HTR-8/SVneo (cell line): ENCODE measurements at regions not wholly inside any gene's neighbourhood (a gene's known extent, or its start where the extent isn't known, plus 50 kb on each side); places are given as distances from the start of the nearest gene placed in this dataset.

ENCODE experiments used
- DNase-seq: peaks from one replicate; pipeline ENCODE4 v3.0.0; 2011; ENCODE audit warnings: low spot score, mixed read lengths; ENCODE audit not compliant: insufficient read length
- FAIRE-seq: peaks from 2 replicates; lab custom pipeline; 2011; peaks lifted over from hg19 to GRCh38; lab: Jason Lieb, UNC

DNA sequence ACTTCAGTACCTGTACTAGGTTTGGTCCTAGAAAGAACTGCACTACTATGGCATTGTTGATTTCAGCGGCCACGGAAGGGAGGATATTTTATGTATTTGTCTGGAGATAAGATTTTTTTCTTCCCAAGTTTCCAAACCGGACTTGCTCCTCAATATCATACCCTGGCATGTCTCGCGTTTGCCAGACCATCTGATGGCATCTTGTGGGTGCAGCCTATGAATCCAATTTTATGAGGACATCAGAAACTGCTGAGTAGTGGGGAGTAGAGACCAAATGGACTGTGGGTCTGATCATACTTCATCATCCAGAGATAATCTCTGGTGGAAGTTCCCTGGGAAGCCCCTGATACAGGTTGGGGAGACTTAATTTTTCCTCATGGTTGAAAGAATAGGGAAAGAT is 716.1 kb upstream of the WWC1 start:
- DNase-seq (no peak), FAIRE-seq (no peak)

DNA sequence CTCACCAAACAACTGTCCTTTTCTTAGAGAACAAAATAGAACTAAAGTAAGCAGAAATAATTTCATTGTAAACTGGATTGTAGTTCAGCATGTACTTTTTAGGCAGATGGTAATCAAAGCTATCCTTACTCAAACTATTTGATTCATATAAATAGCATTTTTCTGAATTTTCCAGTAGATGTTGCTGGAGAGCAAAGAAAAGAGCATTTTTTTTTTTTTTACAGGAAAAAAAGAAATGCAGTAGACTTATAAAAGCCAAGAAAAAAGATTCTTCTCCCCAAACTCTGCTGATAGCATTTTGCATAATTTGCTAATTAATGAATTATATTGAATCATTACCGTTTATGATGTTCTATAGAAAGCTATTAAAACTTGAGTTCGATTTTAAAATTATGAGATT is 715.3 kb upstream of the WWC1 start:
- no peak for FAIRE-seq
- DNase-seq, result no peak

DNA sequence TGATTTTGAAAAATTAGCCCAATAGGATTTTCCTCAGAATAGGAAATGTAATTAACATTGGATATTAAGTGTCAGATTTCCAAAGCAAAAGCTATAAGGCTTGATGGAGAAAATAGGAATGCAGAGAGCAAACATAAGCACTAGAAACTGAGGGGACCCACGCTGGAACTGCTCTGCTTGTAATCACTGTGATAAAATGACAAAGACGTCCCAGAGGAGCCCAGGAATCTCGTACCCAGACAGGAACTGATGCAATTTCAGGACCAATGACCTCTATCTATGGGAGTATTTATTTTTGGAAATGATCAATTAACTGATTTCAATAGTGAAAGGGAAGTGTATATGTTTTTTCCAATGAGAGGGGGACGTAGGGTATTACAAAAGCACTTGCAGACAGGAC is 714.5 kb upstream of the WWC1 start:
- no peak for FAIRE-seq
- no peak for DNase-seq

DNA sequence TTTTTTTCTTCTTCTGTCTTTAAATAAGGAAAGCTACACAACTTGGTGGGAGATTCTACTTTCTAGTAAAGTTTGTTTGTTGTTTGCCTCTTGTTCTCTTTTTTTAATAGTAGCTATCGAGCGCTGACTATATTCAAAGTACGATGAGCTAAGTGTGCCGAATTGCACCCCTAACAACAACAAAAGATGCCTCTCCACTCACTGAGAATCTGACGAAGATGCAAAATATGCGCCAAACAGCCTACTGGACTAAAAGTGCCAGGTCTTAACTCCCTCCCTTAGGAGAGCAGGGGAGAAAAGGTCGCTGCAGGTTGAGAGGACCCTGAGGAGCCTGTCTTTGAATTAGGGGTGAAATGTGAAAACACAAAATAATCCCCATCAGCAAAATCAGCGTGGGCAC is 713.8 kb upstream of the WWC1 start:
- DNase-seq, result no peak
- no peak for FAIRE-seq

DNA sequence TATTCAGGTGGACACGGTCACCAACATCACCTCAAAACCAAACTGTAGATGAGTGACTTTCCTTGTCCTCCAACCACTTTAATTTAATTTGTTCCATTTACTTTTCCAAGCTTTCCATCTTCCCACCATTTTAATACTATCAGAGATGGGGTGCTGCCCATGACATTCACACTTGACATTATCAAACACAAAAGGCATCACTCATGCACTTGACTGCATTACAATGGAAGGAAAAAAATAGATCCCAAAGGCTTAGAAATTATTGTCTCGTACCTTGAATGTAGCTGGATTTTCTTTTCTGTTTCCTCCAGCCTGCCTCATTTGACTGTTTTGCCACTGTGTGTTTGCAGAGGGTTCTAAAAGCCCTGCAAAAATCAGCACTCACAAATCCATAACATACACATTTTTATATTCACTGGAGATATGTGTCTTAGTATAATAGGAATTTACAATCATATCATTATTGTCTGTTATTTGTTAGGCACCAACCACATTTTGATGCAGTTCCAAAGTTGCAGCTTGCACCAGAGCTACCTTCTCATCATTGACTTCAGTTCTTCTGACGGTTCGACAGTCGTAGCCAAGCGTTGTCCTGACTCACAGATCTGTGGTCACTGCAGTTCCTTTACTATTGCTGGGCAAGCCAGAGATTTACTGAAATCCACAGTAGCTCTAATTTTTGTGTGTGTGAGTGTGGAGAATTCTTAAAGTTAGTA is 712.3 kb upstream of the WWC1 start:
- no peak for FAIRE-seq

DNA sequence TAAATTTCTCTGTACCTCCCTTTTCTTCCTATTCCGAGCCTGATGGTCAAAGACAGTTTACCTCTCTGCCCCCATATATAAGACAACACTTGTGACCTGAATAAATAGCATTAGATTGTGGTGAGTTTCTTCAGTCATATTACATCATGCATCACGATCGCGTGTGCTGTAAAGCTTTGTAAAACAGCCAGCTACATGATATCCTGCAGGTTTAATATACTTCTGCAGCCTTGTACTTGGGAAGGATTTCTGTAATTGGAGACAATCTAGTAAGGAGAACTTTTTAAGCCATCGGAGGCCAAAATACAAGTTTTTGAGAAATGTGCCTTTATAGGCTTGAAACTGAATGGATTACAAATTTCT is 711.8 kb upstream of the WWC1 start:
- no peak for DNase-seq
- no peak for FAIRE-seq

More for the DNA sequence above, 712.3 kb upstream of the WWC1 start:
- no peak for DNase-seq

DNA sequence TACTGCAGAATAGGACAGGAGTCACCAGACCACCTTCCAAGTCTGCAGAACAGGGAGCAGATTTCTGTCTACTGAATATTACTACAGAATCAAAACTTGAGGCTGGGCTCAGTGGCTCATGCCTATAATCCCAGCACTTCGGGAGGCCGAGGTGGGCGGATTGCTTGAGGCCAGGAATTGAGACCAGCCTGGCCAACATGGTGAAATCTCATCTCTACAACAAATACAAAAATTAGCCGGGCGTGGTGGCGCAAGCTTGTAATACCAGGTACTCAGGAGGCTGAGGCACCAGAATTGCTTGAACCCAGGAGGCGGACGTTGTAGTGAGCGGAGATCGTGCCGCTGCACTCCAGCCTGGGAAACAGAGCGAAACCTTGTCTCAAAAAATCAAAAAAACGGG is 710.8 kb upstream of the WWC1 start:
- no peak for FAIRE-seq
- no peak for DNase-seq

DNA sequence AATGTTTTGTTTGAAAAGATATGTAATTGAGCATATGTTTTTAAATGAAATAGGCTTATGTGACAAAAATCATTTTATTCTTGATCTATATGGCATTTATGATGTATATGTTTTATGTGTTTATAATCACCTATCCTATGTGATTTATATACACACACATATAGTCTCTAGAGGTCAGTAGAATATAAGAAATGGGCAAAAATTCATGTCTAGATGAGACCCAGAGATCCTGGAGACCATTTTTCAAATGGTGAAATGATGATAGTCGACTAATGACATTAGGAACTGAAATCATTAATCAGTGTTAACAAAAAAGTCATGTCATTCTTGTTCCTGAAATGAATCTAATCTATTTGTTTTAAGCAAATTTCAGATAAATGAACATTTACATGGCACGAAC is 709.2 kb upstream of the WWC1 start:
- FAIRE-seq (no peak), DNase-seq (peak; percentile 39)

DNA sequence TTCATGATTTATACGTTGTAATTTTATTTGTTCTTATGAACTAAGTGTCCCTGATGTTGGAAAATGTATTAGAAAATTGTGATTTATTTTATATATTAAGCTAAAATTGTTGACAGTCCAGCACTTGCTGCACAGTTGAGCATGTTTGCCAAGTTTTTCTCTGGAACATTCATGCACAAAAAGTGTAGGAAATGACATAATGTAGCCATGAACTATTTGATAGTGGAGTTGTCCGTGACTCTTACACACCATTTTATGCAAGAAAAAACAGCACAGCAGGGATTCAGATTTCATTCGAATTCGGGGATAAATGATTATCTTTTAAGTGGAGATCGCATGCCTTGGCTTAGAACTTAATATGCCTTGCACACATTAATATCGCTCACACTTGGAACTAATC is 708.6 kb upstream of the WWC1 start:
- DNase-seq (no peak), FAIRE-seq (peak; percentile 42)

DNA sequence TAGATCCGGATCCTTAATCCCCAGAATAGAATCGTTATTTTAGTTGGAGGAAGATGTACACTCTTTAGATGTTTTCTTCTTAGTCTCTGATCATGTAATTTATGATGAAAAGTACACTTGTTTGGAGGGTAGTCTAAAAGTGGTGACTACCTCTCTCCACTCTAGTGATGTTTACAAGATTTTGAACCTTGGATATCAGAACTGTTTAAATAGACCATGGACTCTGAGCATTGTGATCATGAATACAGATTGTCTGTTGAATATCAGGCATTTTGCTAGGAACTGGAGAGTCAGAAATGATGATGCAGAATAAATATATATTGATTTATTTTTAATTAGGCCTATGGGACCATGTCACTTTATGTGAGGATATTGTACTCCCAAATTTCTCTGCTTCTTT is 706.3 kb upstream of the WWC1 start:
- FAIRE-seq (no peak), DNase-seq (no peak)

DNA sequence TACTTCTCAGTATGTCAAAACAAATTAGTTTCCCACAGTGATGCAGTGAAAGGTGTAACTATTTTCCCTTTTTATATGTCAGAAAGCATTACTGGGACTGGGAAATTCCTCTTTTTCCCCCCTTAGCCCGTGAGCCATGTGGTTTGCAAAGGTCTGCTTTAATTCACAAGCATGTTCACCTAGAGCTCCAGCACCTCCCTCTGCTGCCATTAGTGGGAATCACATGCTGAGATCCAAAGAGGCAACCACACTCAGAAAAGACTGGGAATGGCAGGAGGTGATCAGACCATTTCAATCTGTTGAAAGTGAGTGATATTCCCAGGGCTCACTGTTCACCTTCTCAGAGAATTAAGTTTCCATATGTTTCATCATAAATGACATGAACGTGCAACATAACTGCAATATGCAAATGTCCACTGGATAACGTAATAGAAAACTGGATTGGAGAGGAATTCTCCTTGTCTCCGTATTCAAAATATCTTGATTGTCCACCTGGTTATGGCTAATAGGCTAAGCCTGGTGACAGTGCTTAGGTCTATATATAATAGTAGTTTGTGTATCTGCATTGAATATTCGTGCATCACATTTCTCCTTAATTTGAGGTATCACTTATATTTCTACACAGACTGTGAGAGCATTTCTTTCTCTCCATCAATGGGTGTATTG is 703.5 kb upstream of the WWC1 start:
- DNase-seq (peak; percentile 47), FAIRE-seq (no peak)

DNA sequence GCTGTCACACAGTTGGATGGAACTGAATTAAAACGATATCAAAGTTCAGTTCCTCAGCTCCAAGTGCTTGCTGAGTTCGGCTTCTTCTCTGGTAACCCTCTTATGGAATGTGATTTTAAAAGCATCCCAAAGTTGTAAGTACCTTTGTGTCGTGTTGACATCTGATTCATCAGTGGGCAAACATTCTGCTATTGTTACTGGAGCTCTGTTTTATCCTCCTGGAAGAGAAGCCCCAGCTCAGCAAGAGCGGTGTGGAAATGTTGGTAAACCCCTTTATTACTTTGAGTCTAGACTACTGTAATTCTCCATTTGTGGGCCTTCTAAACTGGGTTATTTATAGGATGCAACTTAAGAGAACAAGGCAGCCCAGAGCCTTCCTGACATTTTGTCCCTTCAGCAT is 699.3 kb upstream of the WWC1 start:
- DNase-seq (no peak), FAIRE-seq (no peak)

DNA sequence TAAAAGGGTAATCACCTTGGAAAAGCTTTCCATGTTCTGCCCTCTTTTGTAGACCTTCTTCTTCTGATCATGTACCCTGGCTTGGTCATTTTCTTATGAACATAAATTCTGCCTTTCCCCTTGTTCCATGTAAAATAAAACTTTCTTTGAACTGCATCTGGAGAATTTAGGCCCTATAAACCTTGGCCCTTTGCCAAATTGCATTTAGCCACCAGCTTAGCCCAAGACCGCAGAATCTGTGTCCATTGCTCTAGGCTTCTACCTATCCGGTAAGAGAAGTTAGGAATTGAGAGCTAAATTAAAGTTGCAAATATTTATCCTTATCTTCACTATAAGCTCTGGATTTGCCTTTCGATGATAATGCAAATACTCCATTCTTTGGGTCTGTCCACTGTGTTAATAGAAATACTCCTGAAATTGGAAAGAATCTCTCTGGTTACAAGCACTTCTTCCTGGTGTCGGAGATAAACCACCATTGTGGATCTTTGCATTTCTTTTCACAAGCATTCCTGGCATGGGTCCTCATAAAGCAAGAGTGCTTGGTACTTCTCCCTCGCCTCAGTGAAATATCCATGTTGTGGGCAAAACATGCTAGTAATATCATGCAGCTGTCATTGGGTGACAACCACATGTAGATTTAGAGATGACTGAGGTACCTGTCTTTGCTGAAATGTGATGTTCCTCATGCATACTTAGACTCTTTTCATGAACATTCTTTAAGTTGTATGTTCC is 698.0 kb upstream of the WWC1 start:
- FAIRE-seq (no peak), DNase-seq (no peak)

DNA sequence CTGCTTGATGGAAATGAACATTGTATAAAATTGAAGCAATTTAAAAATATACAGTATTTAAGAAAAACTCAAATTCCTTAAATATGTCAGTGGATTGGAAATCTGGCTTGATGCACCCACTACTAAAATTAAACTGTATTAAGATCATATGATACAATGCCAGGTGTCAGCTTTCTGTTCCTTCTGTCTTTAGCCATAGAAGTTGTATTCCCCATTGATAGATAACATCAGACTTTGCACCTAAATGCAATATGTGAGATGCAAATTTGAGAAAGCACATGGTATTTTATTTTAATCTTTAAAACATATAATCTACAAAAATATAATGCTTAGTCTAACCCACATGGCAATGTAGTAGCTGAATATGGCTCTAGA is 697.4 kb upstream of the WWC1 start:
- DNase-seq, result no peak

DNA sequence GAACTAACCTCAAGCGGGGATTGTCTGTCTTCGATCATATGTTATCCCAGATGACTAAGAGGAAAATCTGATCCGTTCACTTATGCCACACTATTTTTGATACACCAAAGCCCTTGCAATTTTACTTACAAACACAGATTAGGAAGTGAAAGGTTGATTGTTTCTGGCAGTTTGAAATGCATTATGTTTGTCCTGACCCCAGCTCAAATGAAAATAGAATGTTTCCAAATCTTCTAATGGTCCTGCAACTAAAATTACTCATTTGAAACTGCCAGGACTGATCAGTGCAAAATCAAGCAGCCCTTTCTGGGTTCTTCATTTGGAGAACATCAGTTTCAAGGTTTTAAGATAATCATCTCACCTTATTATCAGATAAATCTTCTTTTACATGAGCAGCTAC is 696.7 kb upstream of the WWC1 start:
- no peak for FAIRE-seq

More for the DNA sequence above, 697.4 kb upstream of the WWC1 start:
- FAIRE-seq, result no peak

DNA sequence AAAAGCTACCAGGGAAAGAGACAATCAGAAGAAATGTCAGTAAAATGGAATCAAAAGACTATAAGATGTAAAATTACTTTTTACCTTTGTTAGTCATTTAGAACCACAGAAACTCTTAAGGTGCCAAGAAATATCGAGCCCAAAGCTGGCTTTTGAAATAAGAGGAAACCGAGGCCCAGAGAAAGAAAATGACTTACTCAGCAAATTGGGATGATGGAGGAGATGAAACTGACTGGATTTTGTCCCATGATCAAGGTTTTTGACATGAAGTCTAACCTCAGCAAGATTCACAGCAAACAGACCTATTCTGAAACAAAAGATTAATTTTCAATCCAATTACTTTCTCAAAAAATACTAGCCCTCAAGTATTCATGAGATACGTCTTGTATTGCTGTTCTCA is 696.2 kb upstream of the WWC1 start:
- no peak for DNase-seq
- FAIRE-seq, result no peak

More for the DNA sequence above, 696.7 kb upstream of the WWC1 start:
- no peak for DNase-seq

DNA sequence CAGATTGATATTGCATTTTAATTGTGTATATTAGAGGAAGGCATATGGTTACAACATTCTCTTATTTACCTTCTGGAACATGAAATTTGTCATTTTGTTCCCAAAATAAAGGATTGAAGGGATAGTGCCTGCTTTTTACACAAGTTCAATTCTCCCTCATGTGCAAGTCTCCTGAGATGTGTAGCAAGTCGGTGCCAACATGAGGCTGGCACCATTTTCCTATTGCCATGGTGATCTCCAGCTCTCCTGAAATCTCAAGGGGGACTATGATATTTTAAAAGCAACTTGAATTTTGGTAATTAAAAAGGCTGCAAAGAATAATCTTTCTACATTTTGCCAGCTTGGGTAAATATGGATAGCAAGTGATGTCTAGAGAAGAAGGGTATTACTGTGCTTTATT is 693.3 kb upstream of the WWC1 start:
- no peak for FAIRE-seq
- DNase-seq, result no peak

DNA sequence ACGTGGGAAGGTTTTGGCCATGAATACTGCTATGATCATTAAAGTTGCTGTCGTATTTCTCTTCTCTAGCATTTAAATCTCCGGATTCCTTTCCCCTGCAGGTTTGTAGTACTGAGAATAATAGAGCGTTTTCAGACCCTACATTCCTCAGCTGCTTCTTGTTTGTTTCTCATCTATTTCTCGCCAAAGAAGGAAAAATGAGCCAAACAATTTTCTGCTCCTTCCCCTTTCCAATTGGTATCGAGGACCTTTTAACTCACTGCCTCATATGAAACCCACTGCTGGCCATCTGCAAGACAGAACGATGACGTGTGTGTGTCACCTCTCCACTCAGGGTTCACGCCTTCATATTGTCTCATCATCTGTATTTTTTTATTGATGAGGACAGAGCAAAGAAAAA is 689.4 kb upstream of the WWC1 start:
- FAIRE-seq, result peak; percentile 33

DNA sequence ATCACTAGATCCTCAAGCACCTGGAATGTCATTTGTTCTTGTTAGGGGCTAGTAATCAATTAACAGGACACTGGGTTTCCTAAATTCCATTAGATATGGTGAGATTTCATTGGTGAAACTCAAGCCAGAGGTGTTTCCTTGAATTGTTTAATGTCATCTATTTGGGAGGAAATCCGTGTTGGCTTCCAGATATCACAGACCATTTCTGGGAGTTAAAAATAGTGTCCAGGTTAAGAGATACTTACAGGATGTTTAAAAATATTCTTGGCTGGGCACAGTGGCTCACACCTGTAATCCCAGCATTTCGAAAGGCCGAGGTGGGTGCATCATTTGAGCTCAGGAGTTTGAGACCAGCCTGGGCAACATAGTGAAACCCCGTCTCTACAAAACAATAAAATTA is 688.3 kb upstream of the WWC1 start:
- FAIRE-seq (no peak), DNase-seq (no peak)

More for the DNA sequence above, 689.4 kb upstream of the WWC1 start:
- no peak for DNase-seq

DNA sequence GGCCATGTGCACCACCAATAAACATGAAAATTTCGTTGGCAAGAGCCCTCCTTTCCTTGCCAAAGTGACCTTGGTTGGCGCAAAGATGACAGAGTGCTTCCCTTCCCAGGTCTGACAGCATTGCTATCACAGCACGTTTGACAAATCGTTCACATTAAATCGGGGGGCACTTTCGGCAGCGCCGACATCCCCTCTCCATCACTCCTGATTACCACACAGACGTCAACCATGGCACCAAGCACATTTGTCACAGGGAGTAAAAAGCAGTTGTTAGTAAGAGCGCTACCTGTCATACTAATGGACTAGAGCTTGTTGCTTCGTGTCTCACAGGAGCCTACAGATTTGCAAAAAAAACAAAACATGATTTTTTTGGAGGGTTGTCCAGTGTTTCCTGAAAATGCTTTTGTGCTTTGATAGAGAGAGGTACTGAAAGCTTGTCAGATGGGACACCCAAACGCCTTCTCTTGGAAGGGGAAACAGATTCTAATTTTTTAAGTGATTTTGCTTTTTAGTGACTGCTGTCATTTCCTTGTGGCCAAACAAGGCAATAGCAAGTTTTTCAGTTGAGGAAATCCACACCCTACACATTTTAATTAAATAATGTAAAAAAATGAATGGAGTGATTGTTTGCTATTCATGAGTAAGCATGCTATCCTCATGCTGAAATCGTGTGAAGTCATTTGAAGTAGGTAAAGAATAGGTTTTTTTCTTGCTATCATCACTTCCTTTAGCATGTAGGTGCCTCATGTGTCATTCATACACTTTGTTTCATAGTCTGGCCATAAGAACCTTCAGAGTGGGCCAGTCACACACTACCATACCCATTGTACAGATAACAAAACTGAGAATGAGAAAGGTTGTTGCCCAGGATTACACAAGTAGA is 682.8 kb upstream of the WWC1 start:
- DNase-seq (no peak), FAIRE-seq (no peak)
